ENCODE measurements at regions not wholly inside any gene's neighbourhood (a gene's known extent, or its start where the extent isn't known, plus 50 kb on each side); places are given as distances from the start of the nearest gene placed in this dataset.

GRCh38 chr6:63099772-63100459, 111.4 kb upstream of the FKBP1C start:
- H3K27ac ChIP-seq = no peak overlapping the region
- no peaks in the 10 kb centered on the region for H3K27me3 ChIP-seq
- H3K4me1 ChIP-seq = no peaks in the 10 kb centered on the region
- H3F3A ChIP-seq (ENCODE audit: low read depth) = no peaks in the 10 kb centered on the region
- H4K20me1 ChIP-seq (ENCODE audit: low read depth) = no peaks in the 10 kb centered on the region
- H3K36me3 ChIP-seq = no peaks in the 10 kb centered on the region
- no peak overlapping the region for H3K4me3 ChIP-seq
- H3K79me2 ChIP-seq (ENCODE audit: low read depth) = no peaks in the 10 kb centered on the region
- Mint-ChIP-seq H3K4me1 (peaks cover 12% of the 10 kb centered on the region), H3K27ac (no peak overlapping the region), H3K27me3 (ENCODE audit: insufficient read depth, low read depth) (peaks cover 3% of the 10 kb centered on the region), H3K36me3 (no peaks in the 10 kb centered on the region), H3K4me3 (no peak overlapping the region), H3K9me3 (no peaks in the 10 kb centered on the region)
- H2AFZ ChIP-seq (replicated peaks) = no peak overlapping the region
- no peak overlapping the region for H3K4me2 ChIP-seq
- no peak overlapping the region for H3K9ac ChIP-seq
- TF ChIP-seq, protein P1, sequence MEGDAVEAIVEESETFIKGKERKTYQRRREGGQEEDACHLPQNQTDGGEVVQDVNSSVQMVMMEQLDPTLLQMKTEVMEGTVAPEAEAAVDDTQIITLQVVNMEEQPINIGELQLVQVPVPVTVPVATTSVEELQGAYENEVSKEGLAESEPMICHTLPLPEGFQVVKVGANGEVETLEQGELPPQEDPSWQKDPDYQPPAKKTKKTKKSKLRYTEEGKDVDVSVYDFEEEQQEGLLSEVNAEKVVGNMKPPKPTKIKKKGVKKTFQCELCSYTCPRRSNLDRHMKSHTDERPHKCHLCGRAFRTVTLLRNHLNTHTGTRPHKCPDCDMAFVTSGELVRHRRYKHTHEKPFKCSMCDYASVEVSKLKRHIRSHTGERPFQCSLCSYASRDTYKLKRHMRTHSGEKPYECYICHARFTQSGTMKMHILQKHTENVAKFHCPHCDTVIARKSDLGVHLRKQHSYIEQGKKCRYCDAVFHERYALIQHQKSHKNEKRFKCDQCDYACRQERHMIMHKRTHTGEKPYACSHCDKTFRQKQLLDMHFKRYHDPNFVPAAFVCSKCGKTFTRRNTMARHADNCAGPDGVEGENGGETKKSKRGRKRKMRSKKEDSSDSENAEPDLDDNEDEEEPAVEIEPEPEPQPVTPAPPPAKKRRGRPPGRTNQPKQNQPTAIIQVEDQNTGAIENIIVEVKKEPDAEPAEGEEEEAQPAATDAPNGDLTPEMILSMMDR (IDR thresholded peaks at IDR 0.05) = no peak
- TF ChIP-seq EZH2 (IDR thresholded peaks at IDR 0.05) = no peak
- TF ChIP-seq EZH2phosphoT487 (IDR thresholded peaks at IDR 0.05) = no peak
- H3K9me3 ChIP-seq (ENCODE audit: low read depth) = no peaks in the 10 kb centered on the region
- no peak for DNase-seq (ENCODE audit: low spot score)

GRCh38 chr6:63114610-63115211, 96.6 kb upstream of the FKBP1C start:
- no peaks in the 10 kb centered on the region for H3K4me1 ChIP-seq
- no peaks in the 10 kb centered on the region for H4K20me1 ChIP-seq (ENCODE audit: low read depth)
- Mint-ChIP-seq H3K4me1 (peaks cover 14% of the 10 kb centered on the region), H3K4me3 (no peak overlapping the region), H3K9me3 (no peaks in the 10 kb centered on the region), H3K27me3 (ENCODE audit: insufficient read depth, low read depth) (no peaks in the 10 kb centered on the region), H3K36me3 (no peaks in the 10 kb centered on the region), H3K27ac (no peak overlapping the region)
- TF ChIP-seq, protein P1 (IDR thresholded peaks at IDR 0.05) = no peak
- H3K27ac ChIP-seq = no peak overlapping the region
- DNase-seq (ENCODE audit: low spot score) = no peak
- H3K4me3 ChIP-seq = no peak overlapping the region
- H3K79me2 ChIP-seq (ENCODE audit: low read depth) = no peaks in the 10 kb centered on the region
- H3F3A ChIP-seq (ENCODE audit: low read depth) = no peaks in the 10 kb centered on the region
- no peaks in the 10 kb centered on the region for H3K36me3 ChIP-seq
- H3K9me3 ChIP-seq (ENCODE audit: low read depth) = no peaks in the 10 kb centered on the region
- no peak overlapping the region for H3K4me2 ChIP-seq
- no peaks in the 10 kb centered on the region for H3K27me3 ChIP-seq
- no peak overlapping the region for H2AFZ ChIP-seq (replicated peaks)
- no peak overlapping the region for H3K9ac ChIP-seq

DNA sequence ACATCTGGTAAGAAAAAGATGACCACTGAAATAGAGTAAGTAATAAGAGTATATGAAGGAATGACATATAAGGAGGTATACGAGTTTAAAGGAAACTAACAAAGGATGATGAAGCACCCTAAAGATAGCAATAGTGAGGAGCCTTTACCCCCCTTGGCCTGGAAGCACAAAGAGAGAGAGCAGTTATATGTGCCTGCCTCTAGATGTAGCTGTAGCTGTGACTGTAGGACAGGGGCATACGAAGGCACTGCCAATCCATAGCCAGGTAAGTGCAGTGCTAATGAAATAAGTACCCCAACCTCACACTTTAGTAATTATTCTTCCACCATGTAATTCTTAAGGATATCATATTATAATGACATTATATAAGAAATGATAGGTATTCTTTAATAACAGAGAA, 90.1 kb upstream of the FKBP1C start:
- H3F3A ChIP-seq (ENCODE audit: low read depth) = no peaks in the 10 kb centered on the region
- H3K27ac ChIP-seq = no peak overlapping the region
- H3K36me3 ChIP-seq = no peaks in the 10 kb centered on the region
- DNase-seq (ENCODE audit: low spot score) = no peak
- no peak overlapping the region for H3K27ac Mint-ChIP-seq
- no peak overlapping the region for H3K9ac ChIP-seq
- TF ChIP-seq EZH2 (IDR thresholded peaks at IDR 0.05) = no peak
- TF ChIP-seq, protein P1 (IDR thresholded peaks at IDR 0.05) = peak; percentile 16
- TF ChIP-seq EZH2phosphoT487 (IDR thresholded peaks at IDR 0.05) = no peak
- H3K4me1 Mint-ChIP-seq = peaks cover 2% of the 10 kb centered on the region
- no peaks in the 10 kb centered on the region for H3K9me3 Mint-ChIP-seq
- no peak overlapping the region for H2AFZ ChIP-seq (replicated peaks)
- no peaks in the 10 kb centered on the region for H3K27me3 Mint-ChIP-seq (ENCODE audit: insufficient read depth, low read depth)
- peaks cover under 1% of the 10 kb centered on the region for H3K4me1 ChIP-seq
- no peak overlapping the region for H3K4me2 ChIP-seq
- no peaks in the 10 kb centered on the region for H3K79me2 ChIP-seq (ENCODE audit: low read depth)
- no peaks in the 10 kb centered on the region for H3K27me3 ChIP-seq
- H4K20me1 ChIP-seq (ENCODE audit: low read depth) = no peaks in the 10 kb centered on the region
- H3K36me3 Mint-ChIP-seq = no peaks in the 10 kb centered on the region
- no peaks in the 10 kb centered on the region for H3K9me3 ChIP-seq (ENCODE audit: low read depth)
- no peak overlapping the region for H3K4me3 Mint-ChIP-seq
- H3K4me3 ChIP-seq = no peak overlapping the region

All from neural progenitor cell (in vitro differentiated cells).